Fibroblast of lung (primary cell): ENCODE measurements at regions not wholly inside any gene's neighbourhood (a gene's known extent, or its start where the extent isn't known, plus 50 kb on each side); places are given as distances from the start of the nearest gene placed in this dataset.

Experiments used
- CTCF ChIP-seq, 2 donors: IDR thresholded peaks in 1 of 2; conservative IDR thresholded peaks in 1 of 2; 1 replicate in 1 of 2; 2 replicates in 1 of 2; pipeline ENCODE4 v1.5.1; 2011 to 2012; ENCODE audit warnings: low read length in 2 of 2, control low read depth in 1 of 2, inconsistent platforms in 1 of 2, low read depth in 1 of 2, mild to moderate bottlenecking in 1 of 2
- EZH2 ChIP-seq: IDR thresholded peaks from 2 replicates; pipeline ENCODE4 v1.5.1; 2012; ENCODE audit warnings: low read length, control low read depth, mild to moderate bottlenecking; ENCODE audit errors: missing control alignments

- no peak for TF ChIP-seq CTCF (conservative IDR thresholded peaks at IDR 0.05 in 1 of 2, IDR thresholded peaks at IDR 0.05 in 1 of 2; ENCODE audit: low read depth in 1 of 2, low read length in 2 of 2)
- TF ChIP-seq EZH2: no peak
Observed at GRCh38 chr17:62860962-62861873, 53.1 kb upstream of the MARCHF10 start.
